ENCODE measurements at regions not wholly inside any gene's neighbourhood (a gene's known extent, or its start where the extent isn't known, plus 50 kb on each side); places are given as distances from the start of the nearest gene placed in this dataset.

DNA sequence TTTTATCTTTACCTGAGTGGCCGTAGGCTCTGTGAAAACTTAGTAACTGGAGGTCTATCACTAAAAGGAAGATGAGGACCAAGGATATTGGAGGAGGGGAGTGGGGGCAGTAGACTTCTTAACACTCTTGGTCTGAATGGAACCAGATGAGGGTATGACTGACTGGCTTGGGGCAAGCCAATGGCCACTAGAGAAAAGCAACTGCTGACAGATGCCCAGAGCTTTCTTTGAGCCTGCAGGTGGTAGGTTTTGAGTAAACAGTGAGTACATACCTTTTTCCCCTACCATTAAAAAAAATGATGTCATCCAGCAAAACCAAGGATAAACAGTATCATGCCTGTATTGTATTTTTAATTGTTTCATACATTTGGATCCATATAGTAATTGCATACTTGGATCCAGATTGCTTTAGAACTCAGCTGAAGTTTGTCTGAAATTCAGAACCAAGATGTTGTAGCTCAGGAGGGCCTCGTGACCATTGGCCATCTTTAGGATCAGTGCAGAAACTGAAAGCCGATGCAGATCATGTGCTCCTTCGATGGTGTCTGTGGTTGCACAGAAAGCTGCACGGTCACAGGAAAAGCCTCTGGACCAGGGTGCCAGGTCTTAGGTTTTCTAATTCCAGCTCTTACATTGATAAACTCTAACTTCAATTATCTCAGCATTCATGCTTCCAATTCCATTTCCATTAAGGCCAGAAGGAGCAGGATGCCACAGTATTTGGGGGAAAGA lies 131.0 kb downstream of the PDGFRA start:
- no peak overlapping the region for H3K4me3 Mint-ChIP-seq
- POLR2A ChIA-PET = no interaction called here
- no peaks in the 10 kb centered on the region for H3K36me3 Mint-ChIP-seq
- H3K9me3 Mint-ChIP-seq = no peaks in the 10 kb centered on the region
- H3K27ac Mint-ChIP-seq = no peak overlapping the region
- no peak for ATAC-seq (ENCODE audit: low read depth)
- no peaks in the 10 kb centered on the region for H3K27me3 Mint-ChIP-seq
- H3K4me1 Mint-ChIP-seq = no peaks in the 10 kb centered on the region
- DNase-seq = no peak

DNA sequence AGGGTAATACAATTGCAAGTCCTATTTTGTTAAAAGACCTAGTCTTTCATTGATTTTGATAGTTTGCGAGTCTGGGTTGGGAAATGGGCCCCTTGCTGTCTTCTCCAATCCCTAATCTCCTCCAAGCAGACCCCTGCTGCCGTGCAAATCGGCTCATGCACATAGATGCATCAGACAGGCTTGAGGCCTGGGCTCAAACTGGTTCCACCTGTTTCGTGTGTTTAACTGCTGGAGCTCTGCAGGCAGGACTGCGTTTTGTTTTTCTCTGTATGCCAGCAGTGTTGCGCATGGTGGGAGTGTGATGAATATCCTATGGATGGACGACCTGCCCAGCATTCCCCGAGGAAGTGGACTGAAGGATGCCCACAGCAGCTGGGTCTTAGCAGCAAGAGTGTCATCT lies 133.9 kb downstream of the PDGFRA start:
- POLR2A ChIA-PET = no interaction called here
- DNase-seq (no peak), ATAC-seq (ENCODE audit: low read depth) (no peak)
- Mint-ChIP-seq H3K27ac (no peak overlapping the region), H3K4me3 (no peak overlapping the region), H3K36me3 (no peaks in the 10 kb centered on the region), H3K27me3 (no peaks in the 10 kb centered on the region), H3K4me1 (no peaks in the 10 kb centered on the region), H3K9me3 (no peaks in the 10 kb centered on the region)

DNA sequence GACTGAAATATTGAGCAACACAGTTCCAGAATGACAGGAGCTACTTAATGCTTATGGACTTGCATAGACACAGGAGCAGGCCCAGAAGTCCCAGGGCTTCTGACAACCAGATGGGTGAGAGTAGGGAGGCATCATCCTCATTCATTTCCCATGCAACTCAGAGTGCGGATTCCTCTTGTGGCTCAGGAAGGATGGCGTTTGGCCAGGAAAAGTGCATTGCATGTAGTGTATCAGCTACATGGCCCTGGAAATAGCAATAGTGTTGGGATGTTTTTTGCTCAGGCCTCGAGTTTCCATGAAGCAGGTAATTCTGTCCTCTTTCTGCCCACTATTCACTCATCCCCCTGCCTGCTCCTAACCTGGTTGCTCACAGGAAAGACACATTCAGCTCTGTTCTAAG lies 136.6 kb downstream of the PDGFRA start:
- POLR2A ChIA-PET = no interaction called here
- no peak overlapping the region for H3K4me3 Mint-ChIP-seq
- H3K27me3 Mint-ChIP-seq = peaks cover 2% of the 10 kb centered on the region
- H3K4me1 Mint-ChIP-seq = no peaks in the 10 kb centered on the region
- H3K9me3 Mint-ChIP-seq = no peaks in the 10 kb centered on the region
- H3K27ac Mint-ChIP-seq = no peak overlapping the region
- ATAC-seq (ENCODE audit: low read depth) (no peak), DNase-seq (no peak)
- H3K36me3 Mint-ChIP-seq = no peaks in the 10 kb centered on the region

- ATAC-seq (ENCODE audit: low read depth) (no peak), DNase-seq (no peak)
- no peak overlapping the region for H3K27ac Mint-ChIP-seq
- no peaks in the 10 kb centered on the region for H3K36me3 Mint-ChIP-seq
- POLR2A ChIA-PET = no interaction called here
- no peak overlapping the region for H3K4me3 Mint-ChIP-seq
- no peaks in the 10 kb centered on the region for H3K4me1 Mint-ChIP-seq
- no peaks in the 10 kb centered on the region for H3K9me3 Mint-ChIP-seq
- peaks cover 2% of the 10 kb centered on the region for H3K27me3 Mint-ChIP-seq
Observed at GRCh38 chr4:54367059-54367458, 138.0 kb downstream of the PDGFRA start.

GRCh38 chr4:54368281-54369265 lies 139.5 kb downstream of the PDGFRA start:
- Mint-ChIP-seq H3K4me1 (no peaks in the 10 kb centered on the region), H3K27ac (no peak overlapping the region), H3K9me3 (no peaks in the 10 kb centered on the region), H3K4me3 (no peak overlapping the region), H3K36me3 (no peaks in the 10 kb centered on the region), H3K27me3 (peaks cover 2% of the 10 kb centered on the region)
- ATAC-seq (ENCODE audit: low read depth) (no peak), DNase-seq (no peak)
- POLR2A ChIA-PET = no interaction called here

GRCh38 chr4:54371173-54371572 lies 142.1 kb downstream of the PDGFRA start:
- POLR2A ChIA-PET = no interaction called here
- no peaks in the 10 kb centered on the region for H3K4me1 Mint-ChIP-seq
- no peak for ATAC-seq (ENCODE audit: low read depth)
- H3K9me3 Mint-ChIP-seq = no peaks in the 10 kb centered on the region
- H3K27ac Mint-ChIP-seq = no peak overlapping the region
- H3K27me3 Mint-ChIP-seq = peaks cover 2% of the 10 kb centered on the region
- H3K36me3 Mint-ChIP-seq = no peaks in the 10 kb centered on the region
- no peak overlapping the region for H3K4me3 Mint-ChIP-seq
- no peak for DNase-seq

DNA sequence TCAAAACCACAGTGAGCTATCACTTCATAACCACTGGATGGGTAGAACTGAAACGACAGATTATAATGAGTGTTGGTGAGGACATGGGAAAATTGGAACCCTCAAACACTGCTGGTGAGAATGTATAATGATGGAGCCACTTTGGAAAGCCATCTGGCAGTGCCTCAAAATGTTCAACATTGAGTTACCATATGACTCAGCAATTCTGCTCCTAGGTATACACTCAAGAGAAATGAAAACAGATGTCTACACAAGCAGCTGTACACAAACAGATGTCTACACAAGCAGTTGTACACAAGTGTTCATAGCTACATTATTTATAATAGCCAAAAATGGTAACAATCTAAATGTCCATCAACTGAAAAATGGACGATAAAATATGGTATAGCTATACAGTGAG lies 143.9 kb downstream of the PDGFRA start:
- DNase-seq (no peak), ATAC-seq (ENCODE audit: low read depth) (no peak)
- H3K27me3 Mint-ChIP-seq = peaks cover 2% of the 10 kb centered on the region
- no peaks in the 10 kb centered on the region for H3K4me1 Mint-ChIP-seq
- H3K9me3 Mint-ChIP-seq = no peaks in the 10 kb centered on the region
- POLR2A ChIA-PET = no interaction called here
- H3K27ac Mint-ChIP-seq = no peak overlapping the region
- no peak overlapping the region for H3K4me3 Mint-ChIP-seq
- no peaks in the 10 kb centered on the region for H3K36me3 Mint-ChIP-seq

- DNase-seq = no peak
- H3K4me1 Mint-ChIP-seq = no peaks in the 10 kb centered on the region
- POLR2A ChIA-PET = no interaction called here
- H3K9me3 Mint-ChIP-seq = no peaks in the 10 kb centered on the region
- H3K27ac Mint-ChIP-seq = no peak overlapping the region
- H3K36me3 Mint-ChIP-seq = no peaks in the 10 kb centered on the region
- no peak for ATAC-seq (ENCODE audit: low read depth)
- H3K4me3 Mint-ChIP-seq = no peak overlapping the region
- peaks cover 2% of the 10 kb centered on the region for H3K27me3 Mint-ChIP-seq
Observed at GRCh38 chr4:54373718-54374210, 144.7 kb downstream of the PDGFRA start.

DNA sequence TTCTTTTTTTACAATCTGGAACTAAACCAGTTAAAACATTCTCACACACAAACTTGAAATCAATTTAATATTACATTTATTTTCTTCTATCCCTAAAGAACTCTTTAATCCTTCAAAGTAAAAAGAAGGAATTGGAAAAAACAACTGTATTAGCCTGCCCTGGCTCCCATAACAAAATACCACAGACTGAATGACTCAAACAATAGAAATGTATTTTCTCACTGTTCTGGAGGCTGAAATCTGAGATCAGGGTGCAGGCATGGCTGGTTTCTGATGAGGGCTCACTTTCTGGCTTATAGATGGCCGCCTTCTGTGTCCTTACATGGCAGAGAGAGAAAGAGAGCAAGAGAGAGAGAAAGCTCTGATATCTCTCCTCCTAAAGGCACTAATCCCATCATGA lies 149.4 kb downstream of the PDGFRA start:
- no peak for ATAC-seq (ENCODE audit: low read depth)
- Mint-ChIP-seq H3K4me3 (no peak overlapping the region), H3K27me3 (no peaks in the 10 kb centered on the region), H3K4me1 (peaks cover 3% of the 10 kb centered on the region), H3K9me3 (no peaks in the 10 kb centered on the region), H3K27ac (no peak overlapping the region), H3K36me3 (no peaks in the 10 kb centered on the region)
- POLR2A ChIA-PET = no interaction called here
- DNase-seq = no peak

DNA sequence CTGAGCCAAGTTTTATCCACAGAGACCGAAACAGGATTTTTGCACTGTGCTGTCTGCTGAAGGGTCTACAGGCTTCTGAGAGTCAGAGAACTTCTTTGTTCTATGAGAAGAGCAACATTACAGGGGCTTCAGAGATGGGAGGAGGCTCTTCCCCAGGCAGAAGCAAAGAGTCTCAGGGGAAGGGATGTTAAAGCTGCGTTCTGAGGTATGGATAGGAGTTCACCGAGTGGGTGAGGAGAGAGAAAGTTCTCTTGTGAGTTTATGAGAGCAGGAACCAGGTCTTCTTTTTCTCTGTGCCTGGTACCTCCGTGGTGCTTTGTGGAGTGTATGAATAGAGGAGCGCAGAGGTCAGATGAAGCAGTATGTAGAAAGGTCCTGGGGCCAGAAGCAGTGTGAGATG lies 155.1 kb downstream of the PDGFRA start:
- peaks cover 2% of the 10 kb centered on the region for H3K27me3 Mint-ChIP-seq
- H3K36me3 Mint-ChIP-seq = no peaks in the 10 kb centered on the region
- DNase-seq (no peak), ATAC-seq (ENCODE audit: low read depth) (no peak)
- no peak overlapping the region for H3K4me3 Mint-ChIP-seq
- H3K4me1 Mint-ChIP-seq = peaks cover 3% of the 10 kb centered on the region
- POLR2A ChIA-PET = no interaction called here
- no peak overlapping the region for H3K27ac Mint-ChIP-seq
- H3K9me3 Mint-ChIP-seq = no peaks in the 10 kb centered on the region

DNA sequence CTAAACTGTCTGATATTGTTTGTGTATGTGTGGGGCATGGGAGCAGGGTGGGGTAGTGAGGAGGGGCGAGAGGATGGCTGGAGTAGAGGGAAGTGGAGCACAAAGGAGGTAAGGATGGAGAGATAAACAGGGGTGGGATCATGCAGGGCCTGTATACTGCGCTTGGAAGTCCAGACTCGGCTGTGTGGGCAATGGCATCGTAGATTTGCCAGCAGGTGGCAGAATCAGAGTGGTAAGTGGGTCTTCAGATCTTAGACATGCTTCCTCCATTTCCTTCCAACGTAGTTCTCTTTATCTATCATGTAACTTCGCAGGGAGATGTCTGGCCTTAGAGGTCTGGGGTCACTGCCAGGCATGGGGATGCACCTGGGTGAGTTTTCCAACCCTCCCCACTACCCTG lies 155.5 kb downstream of the PDGFRA start:
- no peaks in the 10 kb centered on the region for H3K9me3 Mint-ChIP-seq
- no peak overlapping the region for H3K4me3 Mint-ChIP-seq
- H3K4me1 Mint-ChIP-seq = peaks cover 3% of the 10 kb centered on the region
- ATAC-seq (ENCODE audit: low read depth) (no peak), DNase-seq (no peak)
- H3K36me3 Mint-ChIP-seq = no peaks in the 10 kb centered on the region
- H3K27me3 Mint-ChIP-seq = peaks cover 2% of the 10 kb centered on the region
- no peak overlapping the region for H3K27ac Mint-ChIP-seq
- POLR2A ChIA-PET = no interaction called here

DNA sequence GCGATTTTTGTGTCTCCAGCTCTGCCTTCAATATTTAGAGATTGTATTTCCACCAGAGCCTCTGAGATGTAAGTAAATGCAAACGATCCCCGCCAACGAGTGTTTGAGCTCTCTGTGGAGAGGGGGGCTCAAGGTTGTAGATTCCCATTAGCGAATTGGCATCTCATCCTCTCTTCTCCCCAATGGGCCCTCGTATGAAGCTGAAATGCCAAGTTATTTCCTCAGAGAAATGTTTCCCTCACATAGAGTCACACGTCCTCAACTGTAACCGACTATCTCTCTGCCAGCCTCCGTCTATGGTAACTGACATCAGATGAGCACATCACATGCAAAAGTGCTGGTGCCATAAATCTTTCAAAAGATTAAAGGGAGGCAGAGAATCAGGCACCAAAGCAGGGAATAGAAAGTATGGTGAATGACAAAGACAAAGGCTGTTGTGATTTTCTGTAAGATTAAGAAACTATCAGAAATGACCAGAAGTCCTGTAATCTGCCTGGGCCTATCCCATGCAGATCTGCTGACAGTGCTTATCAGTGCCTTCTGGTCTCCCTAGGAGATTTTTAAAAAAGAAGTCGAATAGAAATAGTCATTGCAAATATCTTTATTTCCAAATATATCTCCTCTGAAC lies 157.1 kb downstream of the PDGFRA start:
- H3K4me3 Mint-ChIP-seq = no peak overlapping the region
- H3K27me3 Mint-ChIP-seq = peaks cover 2% of the 10 kb centered on the region
- DNase-seq (no peak), ATAC-seq (ENCODE audit: low read depth) (no peak)
- peaks cover 3% of the 10 kb centered on the region for H3K4me1 Mint-ChIP-seq
- no peaks in the 10 kb centered on the region for H3K36me3 Mint-ChIP-seq
- POLR2A ChIA-PET = no interaction called here
- H3K9me3 Mint-ChIP-seq = no peaks in the 10 kb centered on the region
- H3K27ac Mint-ChIP-seq = no peak overlapping the region

DNA sequence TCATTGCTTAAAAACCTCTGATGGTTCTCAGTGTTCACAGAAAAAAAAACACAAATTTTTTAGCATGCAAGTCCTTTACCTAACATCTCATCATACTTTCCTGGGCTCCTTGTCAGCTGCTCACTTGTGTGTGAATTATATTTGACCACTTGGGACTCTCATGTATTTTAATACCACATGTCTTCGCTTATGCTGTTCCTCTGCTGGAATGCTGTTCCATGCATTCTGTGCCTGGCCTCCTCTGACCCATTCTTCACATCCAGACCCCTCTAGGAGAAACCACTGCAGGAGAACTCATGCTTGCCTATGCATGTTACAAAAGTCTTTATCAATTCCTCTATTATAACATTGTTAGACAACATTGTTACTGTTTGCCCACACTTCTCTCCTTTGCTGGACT lies 157.6 kb downstream of the PDGFRA start:
- peaks cover 2% of the 10 kb centered on the region for H3K27me3 Mint-ChIP-seq
- DNase-seq = no peak
- H3K9me3 Mint-ChIP-seq = no peaks in the 10 kb centered on the region
- POLR2A ChIA-PET = no interaction called here
- peaks cover 3% of the 10 kb centered on the region for H3K4me1 Mint-ChIP-seq
- H3K27ac Mint-ChIP-seq = no peak overlapping the region
- H3K36me3 Mint-ChIP-seq = no peaks in the 10 kb centered on the region
- no peak overlapping the region for H3K4me3 Mint-ChIP-seq
- no peak for ATAC-seq (ENCODE audit: low read depth)

DNA sequence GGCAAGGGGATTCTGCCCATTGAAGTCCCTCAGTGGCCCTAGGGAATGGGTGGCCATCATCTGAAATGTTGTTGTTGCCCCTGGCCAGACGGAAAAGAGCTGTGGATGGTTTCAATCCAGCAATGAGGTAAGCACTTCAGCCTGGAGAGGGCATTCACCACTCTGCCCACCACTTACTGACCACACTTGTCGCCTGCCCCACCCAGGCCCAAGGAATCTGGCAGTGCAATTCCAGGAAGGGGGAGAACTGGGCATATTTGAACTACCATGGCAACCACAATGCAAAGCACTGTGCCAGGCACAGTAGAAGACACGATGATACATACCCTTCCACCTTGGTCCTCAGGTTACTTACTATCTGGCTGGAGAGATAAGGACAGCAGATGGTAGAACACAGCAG lies 161.6 kb downstream of the PDGFRA start:
- no peak for ATAC-seq (ENCODE audit: low read depth)
- H3K36me3 Mint-ChIP-seq = no peaks in the 10 kb centered on the region
- POLR2A ChIA-PET = no interaction called here
- H3K4me1 Mint-ChIP-seq = no peaks in the 10 kb centered on the region
- no peak for DNase-seq
- no peak overlapping the region for H3K4me3 Mint-ChIP-seq
- H3K9me3 Mint-ChIP-seq = no peaks in the 10 kb centered on the region
- H3K27ac Mint-ChIP-seq = no peak overlapping the region
- H3K27me3 Mint-ChIP-seq = no peaks in the 10 kb centered on the region

All from activated naive CD8-positive, alpha-beta T cell treated with anti-CD3 and anti-CD28 coated beads, Interleukin-2, amount 10 ng/mL, durations not matched to agents 7 days and 5 days (primary cell).